Endothelial cell of umbilical vein (primary cell): ENCODE measurements at regions not wholly inside any gene's neighbourhood (a gene's known extent, or its start where the extent isn't known, plus 50 kb on each side); places are given as distances from the start of the nearest gene placed in this dataset.

ENCODE experiments used
- BruUV-seq: library from RNA; stranded (reverse); fragments of 400-500 nt; replicated peaks from 2 replicates; lab custom pipeline; 2021; lab: Mats Ljungman, UMichigan
- CTCF ChIA-PET: fragments of 300-600, 350-600 bp; sonication (Branson Sonifier 250); formaldehyde crosslinking; loops from one replicate; lab custom pipeline; 2021; ENCODE audit warnings: antibody characterized with exemption, inconsistent platforms; lab: Charles Lee
- POLR2A ChIA-PET: fragments of 300-600, 350-600 bp; sonication (Branson Sonifier 250); formaldehyde crosslinking; loops from one replicate; lab custom pipeline; 2021; ENCODE audit warnings: antibody characterized with exemption, inconsistent platforms; lab: Charles Lee
- DNase-seq: peaks from one replicate; pipeline ENCODE4 v3.0.0-alpha.2; 2011; ENCODE audit warnings: low read depth, low spot score
- FAIRE-seq: peaks from 2 replicates; lab custom pipeline; 2011; peaks lifted over from hg19 to GRCh38; lab: Jason Lieb, UNC
- H2AFZ ChIP-seq: 2 replicates; pipeline ENCODE4 v1.6.0; 2012; ENCODE audit warnings: low read depth, low read length, control low read depth, inconsistent platforms
- H3K27ac ChIP-seq: 2 replicates; pipeline ENCODE4 v1.5.1; 2011; ENCODE audit warnings: low read depth, mild to moderate bottlenecking, control low read depth, low read length, moderate library complexity; ENCODE audit not compliant: insufficient read depth
- H3K27me3 ChIP-seq, 2 experiments: 2 replicates each; pipeline versions ENCODE4 v1.6.0 to v1.6.1; 2011; ENCODE audit warnings: low read length in 2 of 2, mixed read lengths in 1 of 2; ENCODE audit not compliant: control insufficient read depth in 2 of 2, insufficient read depth in 2 of 2
- H3K36me3 ChIP-seq, 2 experiments: 2 replicates in 1 of 2; 3 replicates in 1 of 2; pipeline ENCODE4 v1.5.1; 2011; ENCODE audit warnings: low read length in 2 of 2, mild to moderate bottlenecking in 1 of 2, moderate library complexity in 1 of 2; ENCODE audit not compliant: control insufficient read depth in 2 of 2, insufficient read depth in 2 of 2; ENCODE audit errors: extremely low read depth in 1 of 2
- H3K4me1 ChIP-seq: 3 replicates; pipeline ENCODE4 v1.5.1; 2011; ENCODE audit warnings: mild to moderate bottlenecking, low read length; ENCODE audit not compliant: control insufficient read depth, insufficient read depth; ENCODE audit errors: extremely low read depth
- H3K4me2 ChIP-seq: 2 replicates; pipeline ENCODE4 v1.6.1; 2011; ENCODE audit warnings: low read length, control low read depth, mixed read lengths; ENCODE audit not compliant: insufficient read depth
- H3K4me3 ChIP-seq, 3 experiments: fragments of 200-600 bp in 1 of 3; sonication (generic), shearing (Covaris generic) in 1 of 3; replicated peaks in 1 of 3; 2 replicates each; pipeline ENCODE4 v1.5.1; 2011 to 2016; ENCODE audit warnings: control low read depth in 3 of 3, low read length in 3 of 3, mild to moderate bottlenecking in 2 of 3, inconsistent platforms in 1 of 3, low read depth in 1 of 3, moderate library complexity in 1 of 3; ENCODE audit not compliant: insufficient read depth in 1 of 3
- H3K79me2 ChIP-seq: 2 replicates; pipeline ENCODE4 v1.6.0; 2012; ENCODE audit warnings: low read length, inconsistent platforms; ENCODE audit not compliant: control insufficient read depth, insufficient read depth
- H3K9ac ChIP-seq: replicated peaks from 2 replicates; pipeline ENCODE3; 2011; ENCODE audit warnings: low read length, control low read depth; ENCODE audit not compliant: insufficient read depth; ENCODE audit errors: extremely low read depth
- H3K9me1 ChIP-seq: replicated peaks from 3 replicates; pipeline ENCODE4 v1.6.0; 2011; ENCODE audit warnings: mild to moderate bottlenecking, low read length; ENCODE audit not compliant: control insufficient read depth, insufficient read depth; ENCODE audit errors: extremely low read depth
- H3K9me3 ChIP-seq: replicated peaks from 2 replicates; pipeline ENCODE4 v1.5.1; 2012; ENCODE audit warnings: low read length, inconsistent platforms; ENCODE audit not compliant: control insufficient read depth, insufficient read depth
- H4K20me1 ChIP-seq: replicated peaks from 2 replicates; pipeline ENCODE3; 2011; ENCODE audit warnings: mild to moderate bottlenecking, low read length; ENCODE audit not compliant: control insufficient read depth, insufficient read depth; ENCODE audit errors: extremely low read depth
- EZH2 ChIP-seq: IDR thresholded peaks from 2 replicates; pipeline ENCODE4 v1.6.1; 2012; ENCODE audit warnings: borderline replicate concordance, low read depth, mild to moderate bottlenecking, moderate library complexity, low read length, inconsistent platforms; ENCODE audit not compliant: severe bottlenecking
- FOS ChIP-seq: IDR thresholded peaks from 2 replicates; pipeline ENCODE4 v1.6.1; 2011; ENCODE audit warnings: mild to moderate bottlenecking, low read length, moderate library complexity, borderline replicate concordance; ENCODE audit not compliant: insufficient read depth
- GATA2 ChIP-seq: IDR thresholded peaks from 2 replicates; pipeline ENCODE4 v1.7.0; 2011; ENCODE audit warnings: low read depth, mild to moderate bottlenecking, moderate library complexity, mixed read lengths, low read length; ENCODE audit not compliant: insufficient read length, insufficient read depth
- JUN ChIP-seq: IDR thresholded peaks from 2 replicates; pipeline ENCODE4 v1.6.1; 2011; ENCODE audit warnings: borderline replicate concordance, low read depth; ENCODE audit not compliant: insufficient read length, insufficient read depth
- POLR2A ChIP-seq: IDR thresholded peaks from 2 replicates; pipeline ENCODE4 v1.6.1; 2012; ENCODE audit warnings: low read depth, mild to moderate bottlenecking, control low read depth, low read length
- POLR2AphosphoS5 ChIP-seq: IDR thresholded peaks from 2 replicates; pipeline ENCODE4 v1.6.1; 2012; ENCODE audit warnings: low read depth, mild to moderate bottlenecking, control low read depth, low read length, moderate library complexity; ENCODE audit not compliant: insufficient read depth
- dilution Hi-C: fragments of 300-500 bp; cut with MboI; formaldehyde crosslinking; loops from one replicate; pipeline ENCODE4 v1.15.0; 2019; ENCODE audit warnings: low sequenced_read_pairs; ENCODE audit not compliant: extremely low pct_ligation_motif_present
- intact Hi-C: fragments of 100-400 bp; cut with micrococcal nuclease; formaldehyde crosslinking; loops from one replicate; pipeline ENCODE4 v1.10.0; 2022
- TF ChIP-seq, protein P1 (sequence below): IDR thresholded peaks from 2 replicates; pipeline ENCODE4 v1.6.1; 2011; ENCODE audit not compliant: insufficient read depth, insufficient read length
- TF ChIP-seq, protein P2 (sequence below), 2 donors: IDR thresholded peaks; 1 replicate in 1 of 2; 2 replicates in 1 of 2; pipeline ENCODE4 v1.5.1; 2011; ENCODE audit warnings: low read length in 2 of 2, mild to moderate bottlenecking in 2 of 2, moderate library complexity in 2 of 2, control low read depth in 1 of 2, inconsistent platforms in 1 of 2, low read depth in 1 of 2; ENCODE audit not compliant: insufficient read depth in 1 of 2; ENCODE audit errors: extremely low read depth in 1 of 2

DNA sequence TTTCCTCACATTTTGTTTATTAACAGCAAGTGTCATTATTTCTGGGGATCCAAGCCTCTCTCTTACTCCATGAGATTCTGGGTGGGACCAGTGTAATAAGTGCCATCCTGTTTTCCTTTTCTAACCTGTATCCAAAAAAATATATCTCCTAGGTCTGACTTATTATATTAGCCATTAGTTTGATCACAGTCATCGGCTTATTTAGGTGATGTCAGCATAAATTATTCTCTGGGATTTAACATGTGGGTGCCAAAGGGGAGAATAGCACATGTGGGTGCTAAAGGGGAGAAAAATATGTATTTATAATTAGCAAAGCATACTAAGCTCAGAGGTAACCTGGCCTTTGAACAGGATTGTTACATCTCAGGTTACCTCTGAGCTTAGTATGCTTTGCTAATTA lies 293.8 kb upstream of the SEMA3D start:
- Histone ChIP-seq H3K4me3 (no peak overlapping the region), H3K4me2 (no peak overlapping the region), H2AFZ (no peak overlapping the region), H3K27ac (no peak overlapping the region), H3K36me3 (no peaks in the 10 kb centered on the region), H3K79me2 (no peaks in the 10 kb centered on the region), H3K9me1 (no peaks in the 10 kb centered on the region), H3K9me3 (no peaks in the 10 kb centered on the region), H3K4me1 (no peaks in the 10 kb centered on the region), H3K9ac (no peak overlapping the region), H4K20me1 (no peaks in the 10 kb centered on the region), H3K27me3 (no peaks in the 10 kb centered on the region)
- intact Hi-C loops (no loop called here), dilution Hi-C loops (no loop called here)
- ChIA-PET CTCF (interaction anchor here (1.0 to 1.4 kb wide), 2 partner anchors 9 to 74 kb away, joined by 3 read pairs; no protein-coding TSS in a partner anchor), POLR2A (no interaction called here)
- no peak for DNase-seq
- no TSS peak for BruUV-seq
- TF ChIP-seq FOS (no peak), EZH2 (no peak), JUN (no peak), POLR2AphosphoS5 (no peak), POLR2A (no peak), GATA2 (no peak)
- TF ChIP-seq, protein P1, sequence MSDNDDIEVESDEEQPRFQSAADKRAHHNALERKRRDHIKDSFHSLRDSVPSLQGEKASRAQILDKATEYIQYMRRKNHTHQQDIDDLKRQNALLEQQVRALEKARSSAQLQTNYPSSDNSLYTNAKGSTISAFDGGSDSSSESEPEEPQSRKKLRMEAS: no peak
- TF ChIP-seq, protein P2, sequence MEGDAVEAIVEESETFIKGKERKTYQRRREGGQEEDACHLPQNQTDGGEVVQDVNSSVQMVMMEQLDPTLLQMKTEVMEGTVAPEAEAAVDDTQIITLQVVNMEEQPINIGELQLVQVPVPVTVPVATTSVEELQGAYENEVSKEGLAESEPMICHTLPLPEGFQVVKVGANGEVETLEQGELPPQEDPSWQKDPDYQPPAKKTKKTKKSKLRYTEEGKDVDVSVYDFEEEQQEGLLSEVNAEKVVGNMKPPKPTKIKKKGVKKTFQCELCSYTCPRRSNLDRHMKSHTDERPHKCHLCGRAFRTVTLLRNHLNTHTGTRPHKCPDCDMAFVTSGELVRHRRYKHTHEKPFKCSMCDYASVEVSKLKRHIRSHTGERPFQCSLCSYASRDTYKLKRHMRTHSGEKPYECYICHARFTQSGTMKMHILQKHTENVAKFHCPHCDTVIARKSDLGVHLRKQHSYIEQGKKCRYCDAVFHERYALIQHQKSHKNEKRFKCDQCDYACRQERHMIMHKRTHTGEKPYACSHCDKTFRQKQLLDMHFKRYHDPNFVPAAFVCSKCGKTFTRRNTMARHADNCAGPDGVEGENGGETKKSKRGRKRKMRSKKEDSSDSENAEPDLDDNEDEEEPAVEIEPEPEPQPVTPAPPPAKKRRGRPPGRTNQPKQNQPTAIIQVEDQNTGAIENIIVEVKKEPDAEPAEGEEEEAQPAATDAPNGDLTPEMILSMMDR (IDR thresholded peaks at IDR 0.05; ENCODE audit: extremely low read depth in 1 of 2, insufficient read depth in 1 of 2, low read depth in 1 of 2, low read length in 2 of 2): no peak
- FAIRE-seq: no peak
